Fibroblast of lung (primary cell): ENCODE measurements at regions not wholly inside any gene's neighbourhood (a gene's known extent, or its start where the extent isn't known, plus 50 kb on each side); places are given as distances from the start of the nearest gene placed in this dataset.

Experiments used
- DNase-seq, 2 donors: peaks; one replicate each; pipeline versions ENCODE4 v3.0.0 to v3.0.0-alpha.2; 2010; ENCODE audit warnings: low read depth in 2 of 2
- H2AFZ ChIP-seq: 2 replicates; pipeline ENCODE4 v1.5.1; 2012; ENCODE audit warnings: low read length, control low read depth, inconsistent platforms
- H3K27ac ChIP-seq: 2 replicates; pipeline ENCODE4 v1.5.1; 2011; ENCODE audit warnings: low read length, control low read depth; ENCODE audit not compliant: insufficient read depth
- H3K27me3 ChIP-seq: 2 replicates; pipeline ENCODE4 v1.5.1; 2011; ENCODE audit warnings: mild to moderate bottlenecking, low read length; ENCODE audit not compliant: control insufficient read depth, insufficient read depth
- H3K36me3 ChIP-seq: 2 replicates; pipeline ENCODE4 v1.5.1; 2011; ENCODE audit warnings: low read length; ENCODE audit not compliant: control insufficient read depth, insufficient read depth
- H3K4me1 ChIP-seq: 2 replicates; pipeline ENCODE4 v1.5.1; 2011; ENCODE audit warnings: low read length; ENCODE audit not compliant: control insufficient read depth, insufficient read depth; ENCODE audit errors: extremely low read depth
- H3K4me2 ChIP-seq: 2 replicates; pipeline ENCODE4 v1.5.1; 2011; ENCODE audit warnings: low read length, control low read depth; ENCODE audit not compliant: insufficient read depth; ENCODE audit errors: extremely low read depth
- H3K4me3 ChIP-seq, 4 experiments: fragments of 200-600 bp in 1 of 4; sonication (generic) in 1 of 4; replicated peaks in 1 of 4; 2 replicates each; pipeline ENCODE4 v1.5.1; 2011 to 2016; ENCODE audit warnings: low read length in 4 of 4, low read depth in 3 of 4, mild to moderate bottlenecking in 3 of 4, control low read depth in 2 of 4, inconsistent platforms in 1 of 4, mixed read lengths in 1 of 4; ENCODE audit not compliant: insufficient read depth in 1 of 4; ENCODE audit errors: control extremely low read depth in 1 of 4
- H3K79me2 ChIP-seq: 2 replicates; pipeline ENCODE4 v1.5.1; 2012; ENCODE audit warnings: mild to moderate bottlenecking, low read length, inconsistent platforms; ENCODE audit not compliant: control insufficient read depth, insufficient read depth
- H3K9ac ChIP-seq: 2 replicates; pipeline ENCODE4 v1.5.1; 2011; ENCODE audit warnings: mild to moderate bottlenecking, low read length, control low read depth; ENCODE audit not compliant: insufficient read depth
- H3K9me3 ChIP-seq: 2 replicates; pipeline ENCODE4 v1.5.1; 2012; ENCODE audit warnings: low read depth, low read length; ENCODE audit not compliant: control insufficient read depth, insufficient read depth
- H4K20me1 ChIP-seq: 2 replicates; pipeline ENCODE4 v1.5.1; 2011; ENCODE audit warnings: low read length; ENCODE audit not compliant: control insufficient read depth, insufficient read depth; ENCODE audit errors: extremely low read depth
- CTCF ChIP-seq, 2 donors: IDR thresholded peaks in 1 of 2; conservative IDR thresholded peaks in 1 of 2; 1 replicate in 1 of 2; 2 replicates in 1 of 2; pipeline ENCODE4 v1.5.1; 2011 to 2012; ENCODE audit warnings: low read length in 2 of 2, control low read depth in 1 of 2, inconsistent platforms in 1 of 2, low read depth in 1 of 2, mild to moderate bottlenecking in 1 of 2
- EZH2 ChIP-seq: IDR thresholded peaks from 2 replicates; pipeline ENCODE4 v1.5.1; 2012; ENCODE audit warnings: low read length, control low read depth, mild to moderate bottlenecking; ENCODE audit errors: missing control alignments

- Histone ChIP-seq H3K27me3 (no peaks in the 10 kb centered on the region), H3K4me2 (no peak overlapping the region), H3K9me3 (no peaks in the 10 kb centered on the region), H3K36me3 (no peaks in the 10 kb centered on the region), H4K20me1 (no peaks in the 10 kb centered on the region), H3K9ac (no peak overlapping the region), H3K27ac (no peak overlapping the region), H2AFZ (no peak overlapping the region), H3K4me3 (no peak overlapping the region), H3K79me2 (no peaks in the 10 kb centered on the region), H3K4me1 (no peaks in the 10 kb centered on the region)
- DNase-seq = no peak
- no peak for TF ChIP-seq EZH2
- TF ChIP-seq CTCF (conservative IDR thresholded peaks at IDR 0.05 in 1 of 2, IDR thresholded peaks at IDR 0.05 in 1 of 2; ENCODE audit: low read depth in 1 of 2, low read length in 2 of 2) = no peak
These were observed 186.5 kb upstream of the ONECUT1 start for GRCh38 chr15:52976516-52977075.

GRCh38 chr15:52975941-52976449 is 185.9 kb upstream of the ONECUT1 start:
- H3K4me2 ChIP-seq = no peak overlapping the region
- H3K27me3 ChIP-seq = no peaks in the 10 kb centered on the region
- no peak overlapping the region for H3K4me3 ChIP-seq
- H3K27ac ChIP-seq = no peak overlapping the region
- TF ChIP-seq CTCF (conservative IDR thresholded peaks at IDR 0.05 in 1 of 2, IDR thresholded peaks at IDR 0.05 in 1 of 2; ENCODE audit: low read depth in 1 of 2, low read length in 2 of 2) (no peak), EZH2 (no peak)
- no peak overlapping the region for H2AFZ ChIP-seq
- H3K9ac ChIP-seq = no peak overlapping the region
- no peaks in the 10 kb centered on the region for H3K79me2 ChIP-seq
- no peaks in the 10 kb centered on the region for H3K4me1 ChIP-seq
- DNase-seq = no peak
- no peaks in the 10 kb centered on the region for H4K20me1 ChIP-seq
- no peaks in the 10 kb centered on the region for H3K9me3 ChIP-seq
- no peaks in the 10 kb centered on the region for H3K36me3 ChIP-seq

GRCh38 chr15:52963865-52964264 is 173.7 kb upstream of the ONECUT1 start:
- no peaks in the 10 kb centered on the region for H3K79me2 ChIP-seq
- TF ChIP-seq CTCF (conservative IDR thresholded peaks at IDR 0.05 in 1 of 2, IDR thresholded peaks at IDR 0.05 in 1 of 2; ENCODE audit: low read depth in 1 of 2, low read length in 2 of 2) = no peak
- no peak for TF ChIP-seq EZH2
- no peak overlapping the region for H2AFZ ChIP-seq
- H3K4me2 ChIP-seq = no peak overlapping the region
- no peak overlapping the region for H3K4me3 ChIP-seq
- no peaks in the 10 kb centered on the region for H3K4me1 ChIP-seq
- H3K9ac ChIP-seq = no peak overlapping the region
- H3K27me3 ChIP-seq = no peaks in the 10 kb centered on the region
- no peak for DNase-seq
- no peaks in the 10 kb centered on the region for H3K9me3 ChIP-seq
- no peaks in the 10 kb centered on the region for H3K36me3 ChIP-seq
- no peak overlapping the region for H3K27ac ChIP-seq
- H4K20me1 ChIP-seq = no peaks in the 10 kb centered on the region
